Uterus (tissue), 2 donors: ENCODE measurements at regions not wholly inside any gene's neighbourhood (a gene's known extent, or its start where the extent isn't known, plus 50 kb on each side); places are given as distances from the start of the nearest gene placed in this dataset.

ENCODE experiments used
- CTCF ChIP-seq, 4 experiments: fragments of 200-600 bp in 2 of 4; fragments of 450-650 bp in 2 of 4; sonication (generic) in 2 of 4; IDR thresholded peaks; one replicate each; pipeline ENCODE4 v1.5.1; 2016 to 2019; ENCODE audit warnings: antibody characterized with exemption in 4 of 4, mild to moderate bottlenecking in 2 of 4, moderate library complexity in 1 of 4
- POLR2A ChIP-seq, 2 donors: fragments of 450-650 bp; IDR thresholded peaks; one replicate each; pipeline ENCODE4 v1.6.1; 2016; ENCODE audit warnings: antibody characterized with exemption in 2 of 2, mild to moderate bottlenecking in 1 of 2, moderate library complexity in 1 of 2

GRCh38 chr9:38316166-38316780 is 76.2 kb upstream of the ALDH1B1 start:
- TF ChIP-seq CTCF (IDR thresholded peaks at IDR 0.05) (no peak), POLR2A (IDR thresholded peaks at IDR 0.05) (no peak)
